H9 (cell line): ENCODE measurements at regions not wholly inside any gene's neighbourhood (a gene's known extent, or its start where the extent isn't known, plus 50 kb on each side); places are given as distances from the start of the nearest gene placed in this dataset.

Experiments
- DNase-seq: peaks from one replicate; pipeline ENCODE4 v3.0.0-alpha.2; 2017
- H2AFZ ChIP-seq: one replicate; pipeline ENCODE4 v1.6.1; 2013; ENCODE audit warnings: mild to moderate bottlenecking, low read length, control low read depth, moderate library complexity
- H2AK5ac ChIP-seq: 2 replicates; pipeline ENCODE4 v1.6.1; 2013; ENCODE audit warnings: low read length, control low read depth, mixed read lengths; ENCODE audit not compliant: insufficient read length
- H2BK120ac ChIP-seq: one replicate; pipeline ENCODE4 v1.6.1; 2013; ENCODE audit warnings: low read depth, mild to moderate bottlenecking, low read length, control low read depth, inconsistent platforms; ENCODE audit not compliant: poor library complexity, severe bottlenecking
- H2BK12ac ChIP-seq: 2 replicates; pipeline ENCODE4 v1.6.1; 2013; ENCODE audit warnings: low read length, control low read depth, mixed read lengths, low read depth; ENCODE audit not compliant: insufficient read length
- H2BK15ac ChIP-seq: 2 replicates; pipeline ENCODE4 v1.6.1; 2013; ENCODE audit warnings: low read depth, low read length, control low read depth
- H2BK20ac ChIP-seq: one replicate; pipeline ENCODE4 v1.6.1; 2013; ENCODE audit warnings: low read depth, mild to moderate bottlenecking, low read length, control low read depth, inconsistent platforms; ENCODE audit not compliant: poor library complexity, severe bottlenecking
- H2BK5ac ChIP-seq: 2 replicates; pipeline ENCODE4 v1.6.1; 2013; ENCODE audit warnings: low read length, control low read depth, mixed read lengths; ENCODE audit not compliant: insufficient read length
- H3K14ac ChIP-seq: 2 replicates; pipeline ENCODE4 v1.6.1; 2013; ENCODE audit warnings: low read length, control low read depth; ENCODE audit not compliant: insufficient read depth
- H3K18ac ChIP-seq: 2 replicates; pipeline ENCODE4 v1.6.1; 2013; ENCODE audit warnings: low read depth, mild to moderate bottlenecking, mixed read lengths, low read length, control low read depth; ENCODE audit not compliant: insufficient read length
- H3K23ac ChIP-seq: 2 replicates; pipeline ENCODE4 v1.6.1; 2013; ENCODE audit warnings: low read length, control low read depth, mixed read lengths, low read depth; ENCODE audit not compliant: insufficient read length
- H3K23me2 ChIP-seq: 2 replicates; pipeline ENCODE4 v1.6.1; 2013; ENCODE audit warnings: low read depth, mild to moderate bottlenecking, mixed read lengths, low read length, control low read depth; ENCODE audit not compliant: insufficient read length, poor library complexity, severe bottlenecking
- H3K27ac ChIP-seq: 2 replicates; pipeline ENCODE4 v1.5.1; 2013; ENCODE audit warnings: low read length, control low read depth, mixed read lengths, low read depth; ENCODE audit not compliant: insufficient read length
- H3K27me3 ChIP-seq: 2 replicates; pipeline ENCODE4 v1.6.1; 2013; ENCODE audit warnings: low read length, control low read depth, inconsistent platforms; ENCODE audit not compliant: insufficient read depth
- H3K4ac ChIP-seq: 2 replicates; pipeline ENCODE4 v1.6.1; 2013; ENCODE audit warnings: low read depth, mild to moderate bottlenecking, control low read depth, inconsistent platforms, low read length, moderate library complexity
- H3K4me1 ChIP-seq: 2 replicates; pipeline ENCODE4 v1.6.1; 2013; ENCODE audit warnings: low read length, control low read depth, inconsistent platforms; ENCODE audit not compliant: insufficient read depth
- H3K4me2 ChIP-seq: 2 replicates; pipeline ENCODE4 v1.6.1; 2013; ENCODE audit warnings: low read length, control low read depth, mixed read lengths; ENCODE audit not compliant: insufficient read length, insufficient read depth
- H3K56ac ChIP-seq: 2 replicates; pipeline ENCODE4 v1.6.1; 2013; ENCODE audit warnings: low read depth, mild to moderate bottlenecking, mixed read lengths, low read length, control low read depth; ENCODE audit not compliant: insufficient read length
- H3K79me1 ChIP-seq: 2 replicates; pipeline ENCODE4 v1.6.1; 2013; ENCODE audit warnings: low read depth, mild to moderate bottlenecking, moderate library complexity, low read length, control low read depth, inconsistent platforms; ENCODE audit not compliant: insufficient read depth, poor library complexity, severe bottlenecking
- H3K79me2 ChIP-seq: 2 replicates; pipeline ENCODE4 v1.6.1; 2013; ENCODE audit warnings: low read length, control low read depth, inconsistent platforms; ENCODE audit not compliant: insufficient read depth
- H3K9ac ChIP-seq: 2 replicates; pipeline ENCODE4 v1.6.1; 2013; ENCODE audit warnings: low read length, control low read depth, mixed read lengths; ENCODE audit not compliant: insufficient read length; ENCODE audit errors: extremely low read depth
- H3K9me3 ChIP-seq: one replicate; pipeline ENCODE4 v1.6.1; 2013; ENCODE audit warnings: low read depth, low read length, inconsistent platforms; ENCODE audit not compliant: control insufficient read depth
- H3T11ph ChIP-seq: one replicate; pipeline ENCODE4 v1.6.1; 2013; ENCODE audit warnings: mild to moderate bottlenecking, low read length, control low read depth, inconsistent platforms
- H4K20me1 ChIP-seq: one replicate; pipeline ENCODE4 v1.6.1; 2013; ENCODE audit not compliant: control insufficient read depth, insufficient read length, insufficient read depth
- H4K5ac ChIP-seq: 2 replicates; pipeline ENCODE4 v1.6.1; 2013; ENCODE audit warnings: low read depth, mild to moderate bottlenecking, mixed read lengths, low read length, control low read depth; ENCODE audit not compliant: insufficient read length
- H4K8ac ChIP-seq: replicated peaks from 2 replicates; pipeline ENCODE4 v1.6.1; 2013; ENCODE audit warnings: low read length, control low read depth, mixed read lengths, low read depth; ENCODE audit not compliant: insufficient read length
- H4K91ac ChIP-seq: 2 replicates; pipeline ENCODE4 v1.6.1; 2013; ENCODE audit warnings: low read depth, mild to moderate bottlenecking, moderate library complexity, mixed read lengths, low read length, control low read depth; ENCODE audit not compliant: insufficient read length
- H3K27ac Mint-ChIP-seq, 3 experiments: 2 replicates in 2 of 3; 3 replicates in 1 of 3; pipeline ENCODE4 v1.8.0; 2020 to 2021; ENCODE audit warnings: mixed read lengths in 3 of 3, mild to moderate bottlenecking in 1 of 3, moderate library complexity in 1 of 3
- H3K27me3 Mint-ChIP-seq: 2 replicates; pipeline ENCODE4 v1.8.0; 2021; ENCODE audit warnings: low read depth, mild to moderate bottlenecking, moderate library complexity, mixed read lengths
- H3K36me3 Mint-ChIP-seq, 3 experiments: 2 replicates in 2 of 3; 3 replicates in 1 of 3; pipeline ENCODE4 v1.8.0; 2020 to 2021; ENCODE audit warnings: low read depth in 3 of 3, mixed read lengths in 3 of 3; ENCODE audit not compliant: insufficient read depth in 1 of 3
- H3K4me1 Mint-ChIP-seq, 2 experiments: 2 replicates each; pipeline ENCODE4 v1.8.0; 2020; ENCODE audit warnings: mixed read lengths in 2 of 2
- H3K4me3 Mint-ChIP-seq, 2 experiments: 2 replicates in 1 of 2; 3 replicates in 1 of 2; pipeline ENCODE4 v1.8.0; 2020 to 2021; ENCODE audit warnings: mild to moderate bottlenecking in 2 of 2, mixed read lengths in 2 of 2, moderate library complexity in 1 of 2
- H3K9me3 Mint-ChIP-seq, 2 experiments: 2 replicates in 1 of 2; 3 replicates in 1 of 2; pipeline ENCODE4 v1.8.0; 2020; ENCODE audit warnings: mild to moderate bottlenecking in 2 of 2, mixed read lengths in 2 of 2, moderate library complexity in 1 of 2
- WGBS: extraction: QIAGEN DNeasy Blood & Tissue Kit; methylation state at CpG from one replicate; pipeline ENCODE4 v1.1.7; 2013; ENCODE audit warnings: missing lambda C conversion rate, low lambda C conversion rate, mixed read lengths; ENCODE audit not compliant: insufficient read length; ENCODE audit errors: extremely low coverage; 5-methylcytosine and 5-hydroxymethylcytosine counted together
- TF ChIP-seq, protein P1 (sequence below): fragments of 200-600 bp; sonication (generic); conservative IDR thresholded peaks from 3 replicates; pipeline ENCODE4 v1.8.0; 2021; ENCODE audit warnings: antibody characterized with exemption, mild to moderate bottlenecking

DNA sequence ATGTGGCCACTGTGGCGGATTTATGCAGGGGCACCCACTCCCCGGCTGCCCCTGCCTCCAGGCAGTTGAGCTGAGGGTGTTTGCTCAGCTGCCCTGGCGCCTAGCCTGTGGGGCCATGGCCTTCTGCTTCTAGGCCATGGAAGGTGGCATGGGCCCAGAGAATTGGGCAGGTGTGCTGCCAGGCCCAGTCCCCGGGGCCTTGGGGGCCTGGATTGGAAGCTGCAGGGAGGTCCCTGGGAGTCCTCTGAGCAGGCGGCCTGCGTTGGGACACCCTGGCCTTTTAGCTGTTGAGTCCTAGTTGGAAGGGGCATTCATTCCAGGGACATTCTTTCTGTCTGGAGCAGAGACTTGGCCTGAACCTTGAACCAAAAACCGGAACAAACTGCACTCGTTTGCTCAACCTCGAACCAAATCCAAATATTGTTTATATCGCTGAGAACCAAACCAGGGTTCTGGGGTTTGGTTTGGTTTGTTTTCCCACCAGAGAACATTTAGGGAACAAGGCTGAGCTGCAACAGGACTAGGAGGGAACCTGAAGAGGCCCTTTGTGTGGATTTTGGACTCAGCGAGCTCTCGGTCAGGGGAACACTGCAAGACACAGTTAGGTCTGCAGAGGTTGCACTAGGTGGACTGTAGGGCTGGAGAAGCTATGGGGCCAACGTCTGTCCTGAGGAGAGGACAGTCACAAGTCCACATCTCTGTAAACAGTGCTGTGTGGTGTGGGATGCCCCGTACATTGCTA is 116.8 kb downstream of the BOD1 start:
- Histone ChIP-seq H2BK5ac (no peak overlapping the region), H4K5ac (no peak overlapping the region), H3K79me1 (no peaks in the 10 kb centered on the region), H4K8ac (no peak overlapping the region), H3K23me2 (peaks cover 4% of the 10 kb centered on the region), H3K23ac (no peak overlapping the region), H2AK5ac (no peak overlapping the region), H2AFZ (no peak overlapping the region), H3K56ac (no peak overlapping the region), H3T11ph (no peak overlapping the region), H3K9ac (no peak overlapping the region), H2BK120ac (no peak overlapping the region), H2BK15ac (no peak overlapping the region), H3K27me3 (no peaks in the 10 kb centered on the region), H2BK12ac (no peak overlapping the region), H2BK20ac (no peak overlapping the region), H4K91ac (no peak overlapping the region), H3K9me3 (no peaks in the 10 kb centered on the region), H3K27ac (no peak overlapping the region), H4K20me1 (no peaks in the 10 kb centered on the region), H3K14ac (no peak overlapping the region), H3K4me1 (peaks cover 2% of the 10 kb centered on the region; the same call in 1 of the 2 replicates), H3K4me2 (no peak overlapping the region), H3K4ac (no peak overlapping the region), H3K79me2 (no peaks in the 10 kb centered on the region), H3K18ac (no peak overlapping the region)
- no peaks in the 10 kb centered on the region for H3K9me3 Mint-ChIP-seq
- WGBS = no CpG with 5 or more reads among the region's 14 CpGs
- H3K36me3 Mint-ChIP-seq = no peaks in the 10 kb centered on the region
- H3K27ac Mint-ChIP-seq = no peak overlapping the region
- H3K4me3 Mint-ChIP-seq = no peak overlapping the region
- peaks cover 10 to 15% of the 10 kb centered on the region in 2 experiments for H3K4me1 Mint-ChIP-seq
- TF ChIP-seq, protein P1, sequence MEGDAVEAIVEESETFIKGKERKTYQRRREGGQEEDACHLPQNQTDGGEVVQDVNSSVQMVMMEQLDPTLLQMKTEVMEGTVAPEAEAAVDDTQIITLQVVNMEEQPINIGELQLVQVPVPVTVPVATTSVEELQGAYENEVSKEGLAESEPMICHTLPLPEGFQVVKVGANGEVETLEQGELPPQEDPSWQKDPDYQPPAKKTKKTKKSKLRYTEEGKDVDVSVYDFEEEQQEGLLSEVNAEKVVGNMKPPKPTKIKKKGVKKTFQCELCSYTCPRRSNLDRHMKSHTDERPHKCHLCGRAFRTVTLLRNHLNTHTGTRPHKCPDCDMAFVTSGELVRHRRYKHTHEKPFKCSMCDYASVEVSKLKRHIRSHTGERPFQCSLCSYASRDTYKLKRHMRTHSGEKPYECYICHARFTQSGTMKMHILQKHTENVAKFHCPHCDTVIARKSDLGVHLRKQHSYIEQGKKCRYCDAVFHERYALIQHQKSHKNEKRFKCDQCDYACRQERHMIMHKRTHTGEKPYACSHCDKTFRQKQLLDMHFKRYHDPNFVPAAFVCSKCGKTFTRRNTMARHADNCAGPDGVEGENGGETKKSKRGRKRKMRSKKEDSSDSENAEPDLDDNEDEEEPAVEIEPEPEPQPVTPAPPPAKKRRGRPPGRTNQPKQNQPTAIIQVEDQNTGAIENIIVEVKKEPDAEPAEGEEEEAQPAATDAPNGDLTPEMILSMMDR = no peak
- peaks cover 5% of the 10 kb centered on the region for H3K27me3 Mint-ChIP-seq
- DNase-seq = no peak
